ENCODE measurements at regions not wholly inside any gene's neighbourhood (a gene's known extent, or its start where the extent isn't known, plus 50 kb on each side); places are given as distances from the start of the nearest gene placed in this dataset.

GRCh38 chr1:4880626-4881025, 226.2 kb downstream of the AJAP1 start:
- no peak for DNase-seq (ENCODE audit: low spot score)

GRCh38 chr1:4877426-4877825, 223.0 kb downstream of the AJAP1 start:
- DNase-seq (ENCODE audit: low spot score): no peak

GRCh38 chr1:4871373-4871772, 217.0 kb downstream of the AJAP1 start:
- DNase-seq (ENCODE audit: low spot score): no peak

GRCh38 chr1:4868521-4868920, 214.1 kb downstream of the AJAP1 start:
- DNase-seq (ENCODE audit: low spot score): no peak

DNA sequence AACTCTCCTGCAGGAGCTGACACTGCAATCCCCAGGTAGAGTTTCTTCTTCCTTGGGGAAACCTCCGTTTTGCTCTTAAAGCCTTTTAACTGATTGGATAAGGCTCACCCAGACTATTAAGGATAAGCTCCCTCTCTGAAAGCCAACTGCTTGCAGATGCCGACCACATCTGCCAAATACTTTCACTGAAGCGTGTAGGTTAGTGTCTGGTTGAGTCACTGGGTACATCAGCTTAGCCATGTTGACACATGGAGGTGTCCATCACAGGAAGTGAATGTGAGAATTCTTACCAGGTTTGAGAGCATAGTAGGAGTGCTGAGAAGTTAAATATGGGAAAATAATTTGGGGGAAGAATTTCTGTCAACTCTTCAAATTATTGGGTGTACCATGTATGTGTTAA, 202.0 kb downstream of the AJAP1 start:
- no peak for DNase-seq (ENCODE audit: low spot score)

DNA sequence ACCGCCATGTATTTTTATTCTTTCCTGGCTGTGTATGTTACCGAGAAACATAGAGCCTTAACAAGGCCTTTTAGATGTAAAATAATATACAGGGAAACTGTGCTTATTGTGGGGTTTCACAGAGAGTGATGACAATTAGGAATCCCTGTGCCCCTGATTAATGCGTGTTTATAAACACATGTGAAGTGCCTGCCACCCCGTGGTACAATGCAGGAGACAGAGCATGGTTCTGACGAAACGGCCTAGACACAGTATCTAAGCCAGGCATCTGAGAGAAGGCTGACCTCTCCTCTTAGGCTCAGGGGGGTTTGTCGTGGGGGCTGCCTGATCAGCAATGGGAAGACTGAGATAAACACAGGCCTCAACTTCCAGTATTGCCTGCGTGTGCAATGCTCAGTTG, 200.0 kb downstream of the AJAP1 start:
- DNase-seq (ENCODE audit: low spot score): no peak

GRCh38 chr1:4853904-4854303, 199.5 kb downstream of the AJAP1 start:
- DNase-seq (ENCODE audit: low spot score): no peak

DNA sequence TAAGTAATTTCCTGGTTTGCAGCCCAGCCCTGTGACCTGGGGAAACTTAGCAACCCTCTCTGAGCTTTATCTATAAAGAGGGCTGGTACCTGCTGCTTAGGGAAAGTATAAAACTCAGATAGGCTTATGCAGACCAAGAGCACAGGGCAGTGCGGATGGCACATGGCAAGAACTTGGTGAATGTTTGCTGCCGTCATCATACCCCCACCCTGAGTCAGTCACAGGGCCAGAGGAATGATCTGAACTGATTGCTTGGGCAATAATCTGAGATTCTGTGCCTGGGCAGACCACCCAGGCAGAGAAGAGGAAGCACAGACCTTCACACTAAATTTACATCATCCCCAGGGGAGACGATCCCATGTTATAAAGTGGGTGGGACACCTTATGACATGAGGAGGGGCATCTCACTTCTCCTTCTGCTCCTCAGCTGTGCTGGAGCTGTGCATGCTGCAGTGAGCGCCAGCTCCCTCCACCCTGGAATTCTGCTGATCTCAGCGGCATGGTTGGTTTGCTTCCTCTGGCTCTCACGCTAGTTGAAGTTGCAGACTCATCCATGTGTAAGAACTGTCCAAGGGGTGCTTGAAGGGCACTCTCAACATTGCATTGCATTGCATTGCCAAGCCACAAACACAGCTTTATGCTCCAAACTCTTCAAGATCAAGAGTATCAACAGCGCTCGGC, 197.1 kb downstream of the AJAP1 start:
- no peak for DNase-seq (ENCODE audit: low spot score)

GRCh38 chr1:4848431-4848830, 194.0 kb downstream of the AJAP1 start:
- no peak for DNase-seq (ENCODE audit: low spot score)

DNA sequence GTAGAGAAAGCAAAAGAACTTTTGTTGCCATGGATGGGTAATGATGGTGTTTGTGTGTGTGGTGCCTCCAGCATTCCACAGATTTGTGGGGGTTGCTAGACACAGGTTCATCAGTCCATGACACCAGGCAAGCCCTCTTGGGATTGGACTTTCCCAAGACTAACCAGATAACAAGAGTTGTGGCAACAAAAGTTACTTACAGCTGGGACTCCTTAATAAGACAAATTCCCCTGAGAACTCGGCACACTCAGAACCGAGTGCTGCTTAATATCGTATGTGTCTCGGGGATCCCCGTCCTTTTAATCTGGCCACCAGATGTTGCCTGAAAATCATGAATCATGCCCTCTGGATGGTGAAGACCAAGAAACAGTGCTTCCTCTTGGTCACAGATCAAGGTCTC, 193.3 kb downstream of the AJAP1 start:
- no peak for DNase-seq (ENCODE audit: low spot score)
